ENCODE measurements at regions not wholly inside any gene's neighbourhood (a gene's known extent, or its start where the extent isn't known, plus 50 kb on each side); places are given as distances from the start of the nearest gene placed in this dataset.

DNA sequence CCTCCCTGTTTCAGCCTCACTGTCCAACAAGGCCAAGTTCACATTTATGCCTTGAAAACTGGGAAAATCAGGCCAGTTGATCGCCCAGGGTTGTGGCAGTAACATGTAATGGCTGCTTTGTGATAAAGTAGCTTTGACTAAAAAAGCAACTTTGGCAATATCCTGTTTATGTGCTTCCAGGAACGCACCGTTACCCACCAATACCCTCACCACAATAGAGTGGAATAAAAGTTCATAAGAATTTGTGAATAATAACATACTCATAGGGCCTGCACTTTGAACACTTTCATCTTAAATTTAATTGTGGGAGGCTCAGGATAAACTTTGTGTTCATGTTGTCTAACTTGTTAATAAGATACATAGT, 80.7 kb upstream of the MAML3 start:
- TF ChIP-seq CTCF (conservative IDR thresholded peaks at IDR 0.05; ENCODE audit: low read depth, low read length) = no peak
- no peak for DNase-seq (ENCODE audit: low read depth)
- H3K4me3 ChIP-seq (ENCODE audit: low read depth, low read length) = no peak overlapping the region

- no peak for DNase-seq (ENCODE audit: low read depth)
- TF ChIP-seq CTCF (conservative IDR thresholded peaks at IDR 0.05; ENCODE audit: low read depth, low read length) = peak; percentile 20
- H3K4me3 ChIP-seq (ENCODE audit: low read depth, low read length) = no peak overlapping the region
Observed at GRCh38 chr4:140233791-140234696, 80.1 kb upstream of the MAML3 start.

- no peak for TF ChIP-seq CTCF (conservative IDR thresholded peaks at IDR 0.05; ENCODE audit: low read depth, low read length)
- no peak for DNase-seq (ENCODE audit: low read depth)
- H3K4me3 ChIP-seq (ENCODE audit: low read depth, low read length) = no peak overlapping the region
Observed at GRCh38 chr4:140229881-140230280, 75.9 kb upstream of the MAML3 start.

- DNase-seq (ENCODE audit: low read depth) = no peak
- no peak overlapping the region for H3K4me3 ChIP-seq (ENCODE audit: low read depth, low read length)
- no peak for TF ChIP-seq CTCF (conservative IDR thresholded peaks at IDR 0.05; ENCODE audit: low read depth, low read length)
Observed at GRCh38 chr4:140227286-140227685, 73.3 kb upstream of the MAML3 start.

GRCh38 chr4:140223056-140223810, 69.2 kb upstream of the MAML3 start:
- DNase-seq (ENCODE audit: low read depth) = no peak
- no peak for TF ChIP-seq CTCF (conservative IDR thresholded peaks at IDR 0.05; ENCODE audit: low read depth, low read length)
- no peak overlapping the region for H3K4me3 ChIP-seq (ENCODE audit: low read depth, low read length)

DNA sequence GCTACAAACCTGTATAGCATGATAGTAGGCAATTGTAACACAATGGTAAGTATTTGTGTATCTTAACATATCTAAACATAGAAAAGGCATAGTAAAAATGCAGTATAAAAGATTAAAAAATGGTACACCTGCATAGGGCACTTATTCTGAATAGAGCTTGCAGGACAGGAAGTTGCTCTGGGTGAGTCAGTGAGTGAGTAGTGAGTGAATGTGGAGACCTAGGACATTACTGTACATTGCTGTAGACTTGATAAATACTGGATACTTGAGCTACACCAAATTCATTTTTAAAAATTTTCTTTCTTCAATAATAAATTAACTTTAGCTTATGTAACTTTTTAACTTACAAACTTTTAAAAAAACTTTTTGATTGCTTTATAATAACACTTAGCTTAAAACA, 68.2 kb upstream of the MAML3 start:
- H3K4me3 ChIP-seq (ENCODE audit: low read depth, low read length) = no peak overlapping the region
- DNase-seq (ENCODE audit: low read depth) = no peak
- no peak for TF ChIP-seq CTCF (conservative IDR thresholded peaks at IDR 0.05; ENCODE audit: low read depth, low read length)
